HepG2 (cell line): ENCODE measurements at regions not wholly inside any gene's neighbourhood (a gene's known extent, or its start where the extent isn't known, plus 50 kb on each side); places are given as distances from the start of the nearest gene placed in this dataset.

Experiments
- ELF1 ChIP-seq: sonication (generic); formaldehyde crosslinking; IDR thresholded peaks from 2 replicates; pipeline ENCODE4 v1.4.0; 2020; ENCODE audit warnings: missing genetic modification reagents
- FOXP1 ChIP-seq, 2 experiments: fragments of 450-650 bp in 1 of 2; IDR thresholded peaks; 2 replicates each; pipeline ENCODE4 v1.6.1; 2017 to 2018; ENCODE audit warnings: antibody characterized with exemption in 1 of 2
- GZF1 ChIP-seq: sonication (generic); formaldehyde crosslinking; IDR thresholded peaks from 2 replicates; pipeline ENCODE4 v1.5.1; 2020; ENCODE audit warnings: mild to moderate bottlenecking, missing genetic modification reagents
- HCFC1 ChIP-seq: fragments of 150-350 bp; IDR thresholded peaks from 2 replicates; pipeline ENCODE4 v1.6.1; 2014; ENCODE audit warnings: low read depth, low read length
- HOXA3 ChIP-seq: sonication (generic); formaldehyde crosslinking; IDR thresholded peaks from 2 replicates; pipeline ENCODE4 v1.5.0; 2020; ENCODE audit warnings: missing genetic modification reagents
- KLF15 ChIP-seq: sonication (generic); formaldehyde crosslinking; IDR thresholded peaks from 2 replicates; pipeline ENCODE4 v1.8.1; 2023; ENCODE audit warnings: borderline replicate concordance, mild to moderate bottlenecking, inconsistent platforms, missing genetic modification reagents, mixed read lengths
- MED13 ChIP-seq: sonication (generic); formaldehyde crosslinking; IDR thresholded peaks from 2 replicates; pipeline ENCODE4 v1.5.0; 2020; ENCODE audit warnings: missing genetic modification reagents
- MIER3 ChIP-seq: IDR thresholded peaks from 2 replicates; pipeline ENCODE4 v1.6.1; 2016; ENCODE audit warnings: missing compliant biosample characterization, borderline replicate concordance
- STAG1 ChIP-seq: sonication (generic); formaldehyde crosslinking; IDR thresholded peaks from 2 replicates; pipeline ENCODE4 v1.4.0; 2020; ENCODE audit warnings: missing genetic modification reagents
- YY1 ChIP-seq: IDR thresholded peaks from 2 replicates; pipeline ENCODE4 v1.6.1; 2011; ENCODE audit warnings: low read length, low read depth, moderate library complexity, mild to moderate bottlenecking; ENCODE audit not compliant: insufficient read depth, insufficient replicate concordance
- ZBTB38 ChIP-seq: sonication (generic); formaldehyde crosslinking; IDR thresholded peaks from 2 replicates; pipeline ENCODE4 v1.5.1; 2020; ENCODE audit warnings: mild to moderate bottlenecking, missing genetic modification reagents
- ZBTB42 ChIP-seq: sonication (generic); formaldehyde crosslinking; IDR thresholded peaks from 2 replicates; pipeline ENCODE4 v1.5.0; 2020; ENCODE audit warnings: mild to moderate bottlenecking, missing genetic modification reagents
- ZMYM4 ChIP-seq: sonication (generic); formaldehyde crosslinking; IDR thresholded peaks from 2 replicates; pipeline ENCODE4 v1.8.1; 2023; ENCODE audit warnings: mild to moderate bottlenecking, missing genetic modification reagents
- ZNF354B ChIP-seq: sonication (generic); formaldehyde crosslinking; IDR thresholded peaks from 2 replicates; pipeline ENCODE4 v1.8.0; 2022; ENCODE audit warnings: mild to moderate bottlenecking, missing genetic modification reagents
- ZNF550 ChIP-seq: sonication (generic); formaldehyde crosslinking; IDR thresholded peaks from 2 replicates; pipeline ENCODE4 v1.4.0; 2020; ENCODE audit warnings: mild to moderate bottlenecking, missing genetic modification reagents, borderline replicate concordance
- ZNF768 ChIP-seq: sonication (generic); formaldehyde crosslinking; IDR thresholded peaks from 2 replicates; pipeline ENCODE4 v1.4.0; 2020; ENCODE audit warnings: missing genetic modification reagents
- TF ChIP-seq, protein P1 (sequence below), 2 experiments: IDR thresholded peaks; 2 replicates each; pipeline ENCODE4 v1.6.1; 2011 to 2012; ENCODE audit warnings: low read length in 2 of 2, borderline replicate concordance in 1 of 2, low read depth in 1 of 2, mild to moderate bottlenecking in 1 of 2, moderate library complexity in 1 of 2
- TF ChIP-seq, protein P2 (sequence below): sonication (generic); formaldehyde crosslinking; conservative IDR thresholded peaks from 2 replicates; pipeline ENCODE4 v1.5.0; 2020; ENCODE audit warnings: missing genetic modification reagents
- TF ChIP-seq, protein P3 (sequence below): sonication (generic); formaldehyde crosslinking; IDR thresholded peaks from 2 replicates; pipeline ENCODE4 v1.5.1; 2020; ENCODE audit warnings: missing genetic modification reagents, mild to moderate bottlenecking, borderline replicate concordance
- TF ChIP-seq, protein P4 (sequence below): sonication (generic); formaldehyde crosslinking; IDR thresholded peaks from 2 replicates; pipeline ENCODE4 v1.5.0; 2020; ENCODE audit warnings: mild to moderate bottlenecking, low read depth, missing genetic modification reagents, borderline replicate concordance
- TF ChIP-seq, protein P5 (sequence below): sonication (generic); formaldehyde crosslinking; IDR thresholded peaks from 2 replicates; pipeline ENCODE4 v1.4.0; 2020; ENCODE audit warnings: missing genetic modification reagents, low read depth, mild to moderate bottlenecking, borderline replicate concordance

DNA sequence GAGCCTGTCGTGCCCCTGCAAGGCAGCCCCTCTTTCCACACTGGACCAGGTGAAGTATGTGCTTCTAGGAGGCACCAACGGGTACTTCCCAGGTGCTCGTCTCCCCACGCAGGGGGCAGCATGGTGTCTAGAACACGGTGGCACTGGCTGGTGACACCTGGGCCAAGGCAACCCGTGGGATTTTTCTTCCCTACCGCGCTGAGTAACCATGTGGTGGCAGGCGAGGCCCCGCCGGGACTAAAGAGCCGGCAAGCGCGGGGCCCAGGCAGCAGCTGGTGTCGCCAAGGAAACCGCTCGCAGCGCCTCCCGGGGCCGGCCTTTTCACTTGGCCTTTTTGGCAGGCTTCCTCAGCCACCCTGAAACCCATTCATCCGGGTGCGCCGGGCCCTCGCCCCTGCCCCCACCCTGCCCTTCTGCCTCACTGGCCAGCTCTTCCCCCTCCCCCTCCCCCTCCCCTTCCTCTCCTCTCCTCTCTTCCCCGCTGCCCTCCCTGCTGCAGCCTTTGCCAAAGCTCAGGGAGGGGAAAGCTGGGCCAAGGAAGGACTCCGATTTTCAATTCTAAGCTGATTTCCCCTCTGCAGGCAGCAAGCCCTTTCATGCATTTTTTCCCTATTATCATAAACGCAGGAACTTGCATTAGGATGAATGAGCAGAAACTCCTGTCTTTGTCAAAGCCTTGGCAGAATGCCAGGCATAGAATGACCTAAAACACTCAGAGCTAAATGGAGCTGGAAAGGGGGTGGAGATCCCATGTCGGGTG lies 81.2 kb downstream of the IRF2BPL start (continued):
- TF ChIP-seq, protein P1, sequence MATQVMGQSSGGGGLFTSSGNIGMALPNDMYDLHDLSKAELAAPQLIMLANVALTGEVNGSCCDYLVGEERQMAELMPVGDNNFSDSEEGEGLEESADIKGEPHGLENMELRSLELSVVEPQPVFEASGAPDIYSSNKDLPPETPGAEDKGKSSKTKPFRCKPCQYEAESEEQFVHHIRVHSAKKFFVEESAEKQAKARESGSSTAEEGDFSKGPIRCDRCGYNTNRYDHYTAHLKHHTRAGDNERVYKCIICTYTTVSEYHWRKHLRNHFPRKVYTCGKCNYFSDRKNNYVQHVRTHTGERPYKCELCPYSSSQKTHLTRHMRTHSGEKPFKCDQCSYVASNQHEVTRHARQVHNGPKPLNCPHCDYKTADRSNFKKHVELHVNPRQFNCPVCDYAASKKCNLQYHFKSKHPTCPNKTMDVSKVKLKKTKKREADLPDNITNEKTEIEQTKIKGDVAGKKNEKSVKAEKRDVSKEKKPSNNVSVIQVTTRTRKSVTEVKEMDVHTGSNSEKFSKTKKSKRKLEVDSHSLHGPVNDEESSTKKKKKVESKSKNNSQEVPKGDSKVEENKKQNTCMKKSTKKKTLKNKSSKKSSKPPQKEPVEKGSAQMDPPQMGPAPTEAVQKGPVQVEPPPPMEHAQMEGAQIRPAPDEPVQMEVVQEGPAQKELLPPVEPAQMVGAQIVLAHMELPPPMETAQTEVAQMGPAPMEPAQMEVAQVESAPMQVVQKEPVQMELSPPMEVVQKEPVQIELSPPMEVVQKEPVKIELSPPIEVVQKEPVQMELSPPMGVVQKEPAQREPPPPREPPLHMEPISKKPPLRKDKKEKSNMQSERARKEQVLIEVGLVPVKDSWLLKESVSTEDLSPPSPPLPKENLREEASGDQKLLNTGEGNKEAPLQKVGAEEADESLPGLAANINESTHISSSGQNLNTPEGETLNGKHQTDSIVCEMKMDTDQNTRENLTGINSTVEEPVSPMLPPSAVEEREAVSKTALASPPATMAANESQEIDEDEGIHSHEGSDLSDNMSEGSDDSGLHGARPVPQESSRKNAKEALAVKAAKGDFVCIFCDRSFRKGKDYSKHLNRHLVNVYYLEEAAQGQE (IDR thresholded peaks at IDR 0.05; ENCODE audit: borderline replicate concordance in 1 of 2, low read depth in 1 of 2, low read length in 2 of 2) = no peak
- TF ChIP-seq ELF1 (CRISPR knock-in tag) (peak; percentile 24; the same call in 1 of the 2 replicates), YY1 (peak; percentile 17), HCFC1 (no peak), FOXP1 (IDR thresholded peaks at IDR 0.05) (no peak), FOXP1 (CRISPR knock-in tag; IDR thresholded peaks at IDR 0.05) (no peak), ZNF768 (peak; percentile 42; the same call in 1 of the 2 replicates), ZBTB42 (no peak), ZNF550 (CRISPR knock-in tag) (no peak), GZF1 (CRISPR knock-in tag) (no peak), KLF15 (CRISPR knock-in tag) (no peak), MIER3 (CRISPR knock-in tag) (no peak), MED13 (no peak), ZBTB38 (CRISPR knock-in tag) (peak; percentile 58; the same call in 1 of the 2 replicates), STAG1 (CRISPR knock-in tag) (peak; percentile 87), ZMYM4 (CRISPR knock-in tag) (no peak), ZNF354B (no peak), HOXA3 (CRISPR knock-in tag) (peak; percentile 55; the same call in 1 of the 2 replicates)
- TF ChIP-seq, protein P2, sequence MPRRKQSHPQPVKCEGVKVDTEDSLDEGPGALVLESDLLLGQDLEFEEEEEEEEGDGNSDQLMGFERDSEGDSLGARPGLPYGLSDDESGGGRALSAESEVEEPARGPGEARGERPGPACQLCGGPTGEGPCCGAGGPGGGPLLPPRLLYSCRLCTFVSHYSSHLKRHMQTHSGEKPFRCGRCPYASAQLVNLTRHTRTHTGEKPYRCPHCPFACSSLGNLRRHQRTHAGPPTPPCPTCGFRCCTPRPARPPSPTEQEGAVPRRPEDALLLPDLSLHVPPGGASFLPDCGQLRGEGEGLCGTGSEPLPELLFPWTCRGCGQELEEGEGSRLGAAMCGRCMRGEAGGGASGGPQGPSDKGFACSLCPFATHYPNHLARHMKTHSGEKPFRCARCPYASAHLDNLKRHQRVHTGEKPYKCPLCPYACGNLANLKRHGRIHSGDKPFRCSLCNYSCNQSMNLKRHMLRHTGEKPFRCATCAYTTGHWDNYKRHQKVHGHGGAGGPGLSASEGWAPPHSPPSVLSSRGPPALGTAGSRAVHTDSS (CRISPR knock-in tag) = no peak
- TF ChIP-seq, protein P3, sequence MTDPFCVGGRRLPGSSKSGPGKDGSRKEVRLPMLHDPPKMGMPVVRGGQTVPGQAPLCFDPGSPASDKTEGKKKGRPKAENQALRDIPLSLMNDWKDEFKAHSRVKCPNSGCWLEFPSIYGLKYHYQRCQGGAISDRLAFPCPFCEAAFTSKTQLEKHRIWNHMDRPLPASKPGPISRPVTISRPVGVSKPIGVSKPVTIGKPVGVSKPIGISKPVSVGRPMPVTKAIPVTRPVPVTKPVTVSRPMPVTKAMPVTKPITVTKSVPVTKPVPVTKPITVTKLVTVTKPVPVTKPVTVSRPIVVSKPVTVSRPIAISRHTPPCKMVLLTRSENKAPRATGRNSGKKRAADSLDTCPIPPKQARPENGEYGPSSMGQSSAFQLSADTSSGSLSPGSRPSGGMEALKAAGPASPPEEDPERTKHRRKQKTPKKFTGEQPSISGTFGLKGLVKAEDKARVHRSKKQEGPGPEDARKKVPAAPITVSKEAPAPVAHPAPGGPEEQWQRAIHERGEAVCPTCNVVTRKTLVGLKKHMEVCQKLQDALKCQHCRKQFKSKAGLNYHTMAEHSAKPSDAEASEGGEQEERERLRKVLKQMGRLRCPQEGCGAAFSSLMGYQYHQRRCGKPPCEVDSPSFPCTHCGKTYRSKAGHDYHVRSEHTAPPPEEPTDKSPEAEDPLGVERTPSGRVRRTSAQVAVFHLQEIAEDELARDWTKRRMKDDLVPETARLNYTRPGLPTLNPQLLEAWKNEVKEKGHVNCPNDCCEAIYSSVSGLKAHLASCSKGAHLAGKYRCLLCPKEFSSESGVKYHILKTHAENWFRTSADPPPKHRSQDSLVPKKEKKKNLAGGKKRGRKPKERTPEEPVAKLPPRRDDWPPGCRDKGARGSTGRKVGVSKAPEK (CRISPR knock-in tag) = no peak
- TF ChIP-seq, protein P4, sequence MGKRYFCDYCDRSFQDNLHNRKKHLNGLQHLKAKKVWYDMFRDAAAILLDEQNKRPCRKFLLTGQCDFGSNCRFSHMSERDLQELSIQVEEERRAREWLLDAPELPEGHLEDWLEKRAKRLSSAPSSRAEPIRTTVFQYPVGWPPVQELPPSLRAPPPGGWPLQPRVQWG = no peak
- TF ChIP-seq, protein P5, sequence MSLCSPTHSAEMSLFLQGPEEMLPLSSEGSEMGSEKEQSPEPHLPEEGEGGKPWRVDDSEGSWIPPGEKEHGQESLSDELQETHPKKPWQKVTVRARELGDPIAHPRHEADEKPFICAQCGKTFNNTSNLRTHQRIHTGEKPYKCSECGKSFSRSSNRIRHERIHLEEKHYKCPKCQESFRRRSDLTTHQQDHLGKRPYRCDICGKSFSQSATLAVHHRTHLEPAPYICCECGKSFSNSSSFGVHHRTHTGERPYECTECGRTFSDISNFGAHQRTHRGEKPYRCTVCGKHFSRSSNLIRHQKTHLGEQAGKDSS (CRISPR knock-in tag) = no peak
